A204.1 (cell line): ENCODE measurements at regions not wholly inside any gene's neighbourhood (a gene's known extent, or its start where the extent isn't known, plus 50 kb on each side); places are given as distances from the start of the nearest gene placed in this dataset.

Experiments used
- FAIRE-seq: peaks from 2 replicates; lab custom pipeline; 2012; peaks lifted over from hg19 to GRCh38; lab: Jason Lieb, UNC

- no peak for FAIRE-seq
Observed at GRCh38 chr12:114895827-114896226, 211.9 kb upstream of the TBX3 start.

DNA sequence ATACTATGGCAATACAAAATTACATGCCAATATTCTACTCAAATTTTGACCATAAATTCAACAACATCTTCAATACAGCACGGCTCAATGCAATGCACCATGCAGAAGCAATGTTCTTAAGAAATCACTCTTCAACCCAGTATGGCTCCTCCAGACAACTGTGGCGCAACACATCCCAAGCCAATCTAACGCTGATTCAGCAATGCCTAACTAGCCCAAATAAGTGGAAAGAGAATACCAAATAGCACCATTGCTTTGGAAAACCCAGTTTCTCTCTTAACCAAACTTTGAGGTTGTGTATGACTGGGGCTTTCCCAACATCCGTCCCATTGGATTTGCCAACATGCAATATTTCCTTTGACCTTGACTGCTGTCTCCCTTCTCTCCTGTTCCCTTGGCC lies 211.1 kb upstream of the TBX3 start:
- no peak for FAIRE-seq

DNA sequence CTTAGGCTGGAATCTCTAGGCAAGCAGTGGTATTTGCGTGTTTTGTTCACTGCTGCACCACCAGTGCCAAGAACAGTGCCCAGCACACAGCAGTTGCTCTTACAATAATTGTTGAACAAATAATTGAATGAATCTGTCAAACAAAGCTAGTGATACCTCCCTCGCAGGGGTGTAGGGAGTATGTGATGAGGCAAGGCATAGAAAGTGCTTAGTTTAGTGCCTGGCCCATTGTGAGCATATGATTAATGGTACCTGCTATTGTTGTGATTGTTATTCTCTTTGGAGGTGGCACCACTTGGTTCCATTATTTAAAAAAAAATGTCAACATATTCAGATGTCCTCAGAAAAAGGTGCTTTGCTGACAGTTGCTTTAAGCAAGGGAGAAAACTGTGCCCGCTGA lies 210.1 kb upstream of the TBX3 start:
- FAIRE-seq: no peak

DNA sequence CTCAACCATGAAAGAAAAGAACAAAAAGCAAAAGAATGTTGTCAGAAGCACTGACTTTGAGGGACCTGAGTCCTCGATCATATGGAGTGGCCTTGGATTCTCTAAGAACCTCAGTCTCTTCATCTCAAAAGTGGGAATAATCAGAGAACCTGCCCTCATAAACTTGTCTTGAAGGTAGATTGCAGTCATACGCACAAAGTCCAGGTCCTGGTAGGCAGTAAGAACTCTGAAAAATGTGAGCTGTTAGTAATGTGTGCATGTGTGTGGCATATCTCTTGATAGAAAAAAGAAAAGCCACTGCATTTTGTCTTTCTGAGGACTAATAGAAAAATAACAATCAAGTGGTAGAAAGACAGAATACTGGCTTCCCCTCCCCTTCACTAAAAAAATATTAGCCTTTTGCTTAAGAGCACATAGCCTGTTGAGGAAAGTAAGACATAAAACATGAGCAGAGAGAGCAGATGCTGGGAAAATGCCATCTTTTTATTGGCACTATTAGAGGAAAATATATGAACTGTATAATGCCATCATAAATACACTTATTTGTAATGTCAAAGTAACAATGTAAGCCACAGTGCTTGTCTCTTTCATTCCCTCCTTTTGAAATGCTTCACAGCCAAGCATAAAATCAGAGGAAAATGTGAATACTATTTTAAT lies 205.1 kb upstream of the TBX3 start:
- no peak for FAIRE-seq

DNA sequence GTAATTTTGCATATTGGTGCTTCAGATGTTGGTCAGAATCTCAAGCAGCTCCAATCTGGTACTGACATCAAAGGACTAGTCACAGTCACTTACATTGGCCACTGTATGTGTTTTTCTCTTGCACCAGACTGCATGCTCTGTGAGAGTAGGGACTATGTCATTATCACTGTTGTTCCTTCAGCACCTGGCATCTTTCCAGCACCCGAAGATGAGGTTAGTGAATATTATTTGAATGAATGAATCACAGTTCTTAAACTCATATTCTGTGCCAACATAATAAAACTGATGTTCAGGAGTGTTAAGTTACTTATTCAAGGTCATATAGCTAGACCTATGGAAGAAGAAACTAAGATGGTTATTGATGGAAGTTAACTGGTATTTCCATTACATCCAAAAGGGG lies 204.5 kb upstream of the TBX3 start:
- no peak for FAIRE-seq

DNA sequence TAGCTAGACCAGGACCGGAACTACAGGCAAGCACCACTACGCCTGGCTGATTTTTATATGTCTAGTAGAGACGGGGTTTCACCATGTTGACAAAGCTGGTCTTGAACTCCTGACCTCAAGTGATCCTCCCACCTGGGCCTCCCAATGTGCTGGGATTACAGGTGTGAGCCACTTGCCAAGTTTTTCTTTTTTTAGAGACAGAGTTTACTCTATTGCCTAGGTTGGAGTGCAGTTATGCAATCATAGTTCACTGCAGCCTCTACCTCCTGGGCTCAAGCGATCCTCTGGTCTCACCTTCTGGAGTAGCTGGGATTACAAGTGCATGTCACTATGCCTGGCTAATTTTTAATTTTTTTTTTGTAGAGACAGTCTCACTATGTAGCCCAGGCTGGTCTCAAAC lies 201.5 kb upstream of the TBX3 start:
- no peak for FAIRE-seq

GRCh38 chr12:114884575-114884974 lies 200.6 kb upstream of the TBX3 start:
- no peak for FAIRE-seq

DNA sequence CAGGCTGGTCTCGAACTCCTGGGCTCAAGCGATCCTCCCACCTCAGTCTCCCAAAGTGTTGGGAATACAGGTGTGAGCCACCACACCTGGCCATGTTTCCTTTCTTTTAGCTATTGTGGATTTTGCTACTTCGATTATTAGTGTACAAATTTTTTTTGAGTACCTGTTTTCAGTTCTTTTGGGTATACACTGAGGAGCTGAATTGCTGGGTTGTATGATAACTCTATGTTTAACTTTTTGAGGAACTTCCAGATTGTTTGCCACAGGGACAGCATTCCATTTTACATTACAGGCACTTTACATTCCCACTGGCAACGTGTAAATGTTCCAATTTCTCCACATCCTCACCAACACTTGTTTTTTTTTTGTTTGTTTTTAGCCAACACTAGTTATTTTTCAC lies 198.1 kb upstream of the TBX3 start:
- FAIRE-seq: no peak

DNA sequence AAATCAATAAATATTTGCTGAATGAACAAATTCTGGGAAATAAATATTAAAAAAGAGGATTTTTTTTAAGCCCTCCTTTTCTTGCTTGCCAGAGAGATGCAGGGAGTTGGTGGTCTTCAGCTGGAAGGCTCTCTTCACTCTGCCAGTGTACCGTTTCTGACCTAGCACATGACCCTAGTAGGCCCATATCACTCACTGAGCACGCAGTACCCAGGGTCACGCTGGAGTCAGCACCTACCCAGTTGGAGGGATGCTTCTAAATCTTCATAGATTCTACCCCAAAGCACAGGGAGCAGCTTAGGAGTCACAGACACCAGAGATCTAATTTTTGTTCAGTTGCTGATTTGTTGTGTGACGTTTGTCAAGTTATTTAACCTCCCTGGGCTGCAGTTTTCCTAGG lies 195.4 kb upstream of the TBX3 start:
- FAIRE-seq: no peak

DNA sequence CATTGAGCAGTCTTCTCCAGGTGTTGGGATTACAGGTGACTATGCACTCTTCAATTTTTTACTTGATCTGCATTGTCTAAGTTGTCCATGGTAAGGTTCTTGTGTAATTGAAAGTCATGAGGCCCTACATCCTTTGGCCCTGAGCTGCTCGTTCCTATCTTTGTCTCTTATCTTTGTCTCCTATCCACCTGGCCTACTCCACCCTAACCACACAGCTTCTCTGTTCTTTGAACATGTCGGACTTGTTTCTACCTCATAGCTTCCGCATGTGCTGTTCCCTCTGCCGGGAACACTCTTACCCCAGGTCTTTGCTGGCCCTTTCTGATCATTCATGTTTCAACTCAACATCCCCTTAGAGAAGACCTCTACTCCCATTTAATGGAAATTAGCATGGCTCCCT lies 194.8 kb upstream of the TBX3 start:
- no peak for FAIRE-seq

DNA sequence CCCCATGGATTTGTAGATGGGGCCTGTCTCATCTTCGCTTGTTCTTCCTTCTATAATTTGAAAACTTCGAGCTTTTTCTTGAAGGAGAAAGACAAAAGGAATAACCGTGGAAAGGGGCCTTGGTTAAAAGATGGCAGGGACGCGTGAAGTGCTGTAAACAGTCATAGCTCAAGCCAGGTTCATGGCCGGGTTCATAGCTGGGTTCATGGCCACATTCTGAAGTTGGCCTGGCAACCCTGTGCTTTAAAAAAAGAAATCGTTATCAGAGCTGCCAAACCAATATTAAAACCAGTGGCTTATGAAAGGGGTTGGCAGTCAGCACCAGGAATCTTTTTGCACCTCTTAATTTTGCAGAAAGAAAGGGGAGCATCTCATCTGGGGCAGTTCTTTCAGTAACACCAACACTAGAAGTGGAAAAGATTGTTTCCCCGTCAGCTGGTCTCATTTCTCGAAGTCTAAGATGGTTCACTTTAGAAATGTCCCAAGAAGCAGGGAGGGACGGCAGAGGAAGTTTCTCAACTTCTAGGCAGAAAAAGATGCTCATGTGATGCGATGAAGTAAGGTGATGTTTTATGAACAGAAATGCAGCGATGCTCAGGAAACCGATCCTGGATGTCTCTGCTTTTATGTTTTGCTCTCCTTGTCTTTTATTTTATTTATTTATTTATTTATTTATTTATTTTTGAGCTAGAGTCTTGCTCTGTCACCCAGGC lies 193.1 kb upstream of the TBX3 start:
- no peak for FAIRE-seq

DNA sequence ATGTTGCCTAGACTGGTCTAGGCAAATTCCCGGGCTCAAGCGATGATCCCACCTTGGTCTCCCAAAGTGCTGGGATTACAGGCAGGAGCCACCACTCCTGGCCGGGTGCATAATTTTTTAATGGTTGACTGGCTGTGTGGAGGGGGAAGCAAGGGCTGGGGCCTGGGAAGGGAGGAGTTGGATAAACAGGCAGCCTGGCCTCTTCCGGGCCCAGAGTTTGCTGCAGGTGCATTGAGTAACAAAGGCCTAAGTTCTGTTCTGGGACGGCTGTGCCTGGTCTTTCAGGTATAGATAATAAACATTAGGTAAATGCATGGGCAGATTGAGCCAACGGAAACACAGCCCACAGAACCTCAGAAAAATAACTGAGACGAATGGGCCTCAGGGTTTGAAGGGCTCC lies 191.3 kb upstream of the TBX3 start:
- FAIRE-seq: no peak

GRCh38 chr12:114873656-114874055 lies 189.7 kb upstream of the TBX3 start:
- FAIRE-seq: no peak

- no peak for FAIRE-seq
Observed at GRCh38 chr12:114868995-114869834, 185.2 kb upstream of the TBX3 start.

DNA sequence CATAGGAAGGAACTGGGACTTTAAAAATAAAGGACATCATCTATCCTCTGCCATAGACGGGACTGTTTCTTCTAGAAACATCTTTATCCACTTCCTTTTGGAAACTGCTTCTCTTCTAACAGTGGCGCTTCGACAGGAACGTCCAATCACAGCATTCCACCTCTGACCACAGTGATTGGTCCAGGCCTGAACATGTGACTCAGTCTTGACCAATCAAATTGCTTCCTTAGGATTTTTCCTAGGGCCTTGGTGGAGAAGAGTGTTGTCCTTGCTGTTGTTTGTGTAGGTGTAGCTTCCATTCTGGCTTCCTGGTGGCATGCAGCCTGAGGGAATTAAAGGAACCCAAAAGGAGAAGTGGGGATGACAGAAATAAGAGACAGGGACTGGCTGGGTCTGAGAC lies 182.4 kb upstream of the TBX3 start:
- no peak for FAIRE-seq

- no peak for FAIRE-seq
Observed at GRCh38 chr12:114864837-114865551, 181.0 kb upstream of the TBX3 start.

- no peak for FAIRE-seq
Observed at GRCh38 chr12:114863911-114864310, 179.9 kb upstream of the TBX3 start.

DNA sequence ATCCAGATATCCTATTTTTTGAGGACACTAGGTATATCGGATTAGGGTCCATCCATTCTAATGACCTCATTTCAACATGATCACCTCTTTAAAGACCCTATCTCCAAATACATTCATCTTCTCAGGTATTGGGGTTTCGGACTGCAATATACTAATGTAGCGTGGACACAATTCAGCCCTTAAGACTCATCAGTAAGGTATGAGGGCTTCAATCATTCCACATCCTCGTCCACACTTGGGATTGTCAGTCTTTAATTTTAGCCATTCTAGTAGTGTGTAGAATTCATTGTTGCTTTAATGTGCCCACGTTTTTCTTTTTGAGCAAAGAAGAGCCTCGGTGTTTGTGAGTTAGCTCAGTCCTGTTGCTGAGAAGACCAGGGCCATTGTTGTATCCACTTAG lies 177.0 kb upstream of the TBX3 start:
- no peak for FAIRE-seq

- FAIRE-seq: no peak
Observed at GRCh38 chr12:114858388-114859146, 174.6 kb upstream of the TBX3 start.

DNA sequence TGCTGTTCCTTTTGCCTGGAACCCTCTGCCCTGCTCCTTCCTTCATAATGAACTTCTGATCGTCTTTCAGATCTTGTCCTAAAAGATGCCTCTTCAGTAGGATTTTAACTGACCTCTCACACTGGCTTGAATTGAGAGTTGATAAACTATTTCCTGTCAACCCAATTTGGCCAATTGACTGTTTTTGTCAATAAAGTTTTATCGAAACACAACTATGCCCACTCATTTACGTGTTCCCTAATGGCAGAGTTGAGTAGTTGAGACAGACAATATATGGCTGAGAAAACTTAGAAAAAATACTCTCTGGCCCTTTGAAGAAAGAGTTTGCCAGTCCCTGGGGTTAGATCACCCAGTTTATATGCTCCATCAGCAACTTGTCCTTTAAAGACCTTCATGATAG lies 171.7 kb upstream of the TBX3 start:
- no peak for FAIRE-seq

GRCh38 chr12:114852976-114853529 lies 169.1 kb upstream of the TBX3 start:
- FAIRE-seq: no peak

- FAIRE-seq: no peak
Observed at GRCh38 chr12:114851981-114852380, 168.0 kb upstream of the TBX3 start.
